Activated CD4-positive, alpha-beta memory T cell treated with anti-CD3 and anti-CD28 coated beads for 36 hours (primary cell): ENCODE measurements at regions not wholly inside any gene's neighbourhood (a gene's known extent, or its start where the extent isn't known, plus 50 kb on each side); places are given as distances from the start of the nearest gene placed in this dataset.
"Not testable (repeated sequence)": the region's sequence is repeated elsewhere in the genome, so short reads cannot be mapped to it uniquely, and the experiment has no call there.

Experiments
- CTCF ChIA-PET: fragments of 350-600 bp; sonication (Branson Sonifier 250); formaldehyde crosslinking; loops from one replicate; lab custom pipeline; 2021; ENCODE audit warnings: antibody characterized with exemption, inconsistent platforms; lab: Charles Lee
- POLR2A ChIA-PET: fragments of 350-600 bp; sonication (Branson Sonifier 250); formaldehyde crosslinking; loops from one replicate; lab custom pipeline; 2021; ENCODE audit warnings: antibody characterized with exemption; lab: Charles Lee
- DNase-seq: peaks from one replicate; pipeline ENCODE4 v3.0.0-alpha.2; 2020
- H3K27ac Mint-ChIP-seq: one replicate; pipeline ENCODE4 v1.8.0; 2021; ENCODE audit warnings: mixed read lengths
- H3K27me3 Mint-ChIP-seq: one replicate; pipeline ENCODE4 v1.8.0; 2021; ENCODE audit warnings: mixed read lengths
- H3K36me3 Mint-ChIP-seq: one replicate; pipeline ENCODE4 v1.8.0; 2021; ENCODE audit warnings: mixed read lengths
- H3K4me1 Mint-ChIP-seq: one replicate; pipeline ENCODE4 v1.8.0; 2021; ENCODE audit warnings: low read depth, mixed read lengths
- H3K4me3 Mint-ChIP-seq: one replicate; pipeline ENCODE4 v1.8.0; 2021; ENCODE audit warnings: mild to moderate bottlenecking, mixed read lengths
- H3K9me3 Mint-ChIP-seq: one replicate; pipeline ENCODE4 v1.8.0; 2021; ENCODE audit warnings: mixed read lengths
- intact Hi-C: fragments of 100-400 bp; cut with micrococcal nuclease; formaldehyde crosslinking; loops from one replicate; pipeline ENCODE4 v1.15.1; 2023

- intact Hi-C loops, H3K27me3 Mint-ChIP-seq, H3K27ac Mint-ChIP-seq, H3K36me3 Mint-ChIP-seq, H3K4me3 Mint-ChIP-seq, H3K4me1 Mint-ChIP-seq, DNase-seq, CTCF ChIA-PET, POLR2A ChIA-PET: not testable (repeated sequence)
- H3K9me3 Mint-ChIP-seq: peaks cover 15% of the 10 kb centered on the region
Observed at GRCh38 chr4:127407572-127407971, 225.2 kb upstream of the INTU start.

- no peaks in the 10 kb centered on the region for H3K27me3 Mint-ChIP-seq
Observed at GRCh38 chr4:127410201-127410600, 222.6 kb upstream of the INTU start.

GRCh38 chr4:127410644-127411043 lies 222.1 kb upstream of the INTU start:
- no peak overlapping the region for H3K27ac Mint-ChIP-seq
- H3K9me3 Mint-ChIP-seq: peaks cover 15% of the 10 kb centered on the region
- intact Hi-C loops: no loop called here
- H3K27me3 Mint-ChIP-seq: no peaks in the 10 kb centered on the region
- H3K4me1 Mint-ChIP-seq: no peaks in the 10 kb centered on the region
- no peak overlapping the region for H3K4me3 Mint-ChIP-seq
- H3K36me3 Mint-ChIP-seq: no peaks in the 10 kb centered on the region
- no peak for DNase-seq
- POLR2A ChIA-PET: no interaction called here
- CTCF ChIA-PET: no interaction called here

More at GRCh38 chr4:127410201-127410600, 222.6 kb upstream of the INTU start:
- ChIA-PET CTCF (no interaction called here), POLR2A (no interaction called here)
- intact Hi-C loops: no loop called here
- Mint-ChIP-seq H3K4me1 (no peaks in the 10 kb centered on the region), H3K9me3 (peaks cover 15% of the 10 kb centered on the region), H3K27ac (no peak overlapping the region), H3K36me3 (no peaks in the 10 kb centered on the region), H3K4me3 (no peak overlapping the region)
- DNase-seq: no peak

GRCh38 chr4:127414951-127415606 lies 217.7 kb upstream of the INTU start:
- ChIA-PET POLR2A (no interaction called here), CTCF (no interaction called here)
- Mint-ChIP-seq H3K27ac (no peak overlapping the region), H3K4me3 (no peak overlapping the region), H3K9me3 (no peaks in the 10 kb centered on the region), H3K4me1 (no peaks in the 10 kb centered on the region), H3K27me3 (no peaks in the 10 kb centered on the region), H3K36me3 (no peaks in the 10 kb centered on the region)
- no peak for DNase-seq
- intact Hi-C loops: no loop called here

GRCh38 chr4:127416115-127416514 lies 216.6 kb upstream of the INTU start:
- intact Hi-C loops: no loop called here
- DNase-seq: no peak
- no peak overlapping the region for H3K27ac Mint-ChIP-seq
- ChIA-PET CTCF (no interaction called here), POLR2A (no interaction called here)
- no peaks in the 10 kb centered on the region for H3K27me3 Mint-ChIP-seq
- no peaks in the 10 kb centered on the region for H3K4me1 Mint-ChIP-seq
- no peaks in the 10 kb centered on the region for H3K36me3 Mint-ChIP-seq
- H3K4me3 Mint-ChIP-seq: no peak overlapping the region
- H3K9me3 Mint-ChIP-seq: no peaks in the 10 kb centered on the region

- no peaks in the 10 kb centered on the region for H3K36me3 Mint-ChIP-seq
- no peaks in the 10 kb centered on the region for H3K9me3 Mint-ChIP-seq
- H3K4me1 Mint-ChIP-seq: no peaks in the 10 kb centered on the region
- H3K4me3 Mint-ChIP-seq: no peak overlapping the region
- DNase-seq: no peak
- POLR2A ChIA-PET: no interaction called here
- H3K27me3 Mint-ChIP-seq: no peaks in the 10 kb centered on the region
- no peak overlapping the region for H3K27ac Mint-ChIP-seq
- CTCF ChIA-PET: no interaction called here
- intact Hi-C loops: no loop called here
Observed at GRCh38 chr4:127417885-127418535, 214.7 kb upstream of the INTU start.

GRCh38 chr4:127419431-127419830 lies 213.3 kb upstream of the INTU start:
- H3K4me3 Mint-ChIP-seq: no peak overlapping the region
- POLR2A ChIA-PET: no interaction called here
- H3K36me3 Mint-ChIP-seq: no peaks in the 10 kb centered on the region
- DNase-seq: no peak
- H3K27me3 Mint-ChIP-seq: no peaks in the 10 kb centered on the region
- CTCF ChIA-PET: no interaction called here
- H3K4me1 Mint-ChIP-seq: no peaks in the 10 kb centered on the region
- H3K27ac Mint-ChIP-seq: no peak overlapping the region
- H3K9me3 Mint-ChIP-seq: no peaks in the 10 kb centered on the region
- intact Hi-C loops: no loop called here

- H3K4me1 Mint-ChIP-seq: no peaks in the 10 kb centered on the region
- no peaks in the 10 kb centered on the region for H3K9me3 Mint-ChIP-seq
- H3K36me3 Mint-ChIP-seq: no peaks in the 10 kb centered on the region
- intact Hi-C loops: no loop called here
- H3K4me3 Mint-ChIP-seq: no peak overlapping the region
- CTCF ChIA-PET: no interaction called here
- H3K27ac Mint-ChIP-seq: no peak overlapping the region
- POLR2A ChIA-PET: no interaction called here
- no peaks in the 10 kb centered on the region for H3K27me3 Mint-ChIP-seq
- DNase-seq: no peak
Observed at GRCh38 chr4:127421437-127421836, 211.3 kb upstream of the INTU start.

GRCh38 chr4:127425202-127425845 lies 207.4 kb upstream of the INTU start:
- ChIA-PET POLR2A (no interaction called here), CTCF (no interaction called here)
- peaks cover 5% of the 10 kb centered on the region for H3K9me3 Mint-ChIP-seq
- no peaks in the 10 kb centered on the region for H3K27me3 Mint-ChIP-seq
- intact Hi-C loops: no loop called here
- H3K27ac Mint-ChIP-seq: no peak overlapping the region
- no peak overlapping the region for H3K4me3 Mint-ChIP-seq
- DNase-seq: no peak
- H3K4me1 Mint-ChIP-seq: no peaks in the 10 kb centered on the region
- H3K36me3 Mint-ChIP-seq: no peaks in the 10 kb centered on the region

GRCh38 chr4:127425851-127426250 lies 206.9 kb upstream of the INTU start:
- DNase-seq: no peak
- Mint-ChIP-seq H3K9me3 (peaks cover 5% of the 10 kb centered on the region), H3K4me1 (no peaks in the 10 kb centered on the region), H3K27ac (no peak overlapping the region), H3K4me3 (no peak overlapping the region), H3K27me3 (no peaks in the 10 kb centered on the region), H3K36me3 (no peaks in the 10 kb centered on the region)
- ChIA-PET POLR2A (no interaction called here), CTCF (no interaction called here)
- intact Hi-C loops: no loop called here

- no peaks in the 10 kb centered on the region for H3K9me3 Mint-ChIP-seq
- H3K36me3 Mint-ChIP-seq: no peaks in the 10 kb centered on the region
- intact Hi-C loops: no loop called here
- no peak overlapping the region for H3K27ac Mint-ChIP-seq
- ChIA-PET POLR2A (no interaction called here), CTCF (no interaction called here)
- DNase-seq: no peak
- H3K27me3 Mint-ChIP-seq: no peaks in the 10 kb centered on the region
- no peaks in the 10 kb centered on the region for H3K4me1 Mint-ChIP-seq
- no peak overlapping the region for H3K4me3 Mint-ChIP-seq
Observed at GRCh38 chr4:127441571-127441970, 191.2 kb upstream of the INTU start.

GRCh38 chr4:127445471-127445870 lies 187.3 kb upstream of the INTU start:
- Mint-ChIP-seq H3K27ac (no peak overlapping the region), H3K4me1 (no peaks in the 10 kb centered on the region), H3K36me3 (no peaks in the 10 kb centered on the region), H3K9me3 (no peaks in the 10 kb centered on the region), H3K4me3 (no peak overlapping the region), H3K27me3 (no peaks in the 10 kb centered on the region)
- intact Hi-C loops: no loop called here
- ChIA-PET POLR2A (no interaction called here), CTCF (no interaction called here)
- no peak for DNase-seq

GRCh38 chr4:127446427-127446885 lies 186.3 kb upstream of the INTU start:
- ChIA-PET CTCF (no interaction called here), POLR2A (no interaction called here)
- Mint-ChIP-seq H3K36me3 (no peaks in the 10 kb centered on the region), H3K27me3 (no peaks in the 10 kb centered on the region), H3K4me1 (no peaks in the 10 kb centered on the region), H3K27ac (no peak overlapping the region), H3K9me3 (no peaks in the 10 kb centered on the region), H3K4me3 (no peak overlapping the region)
- intact Hi-C loops: no loop called here
- no peak for DNase-seq
